Trophoblast cell (in vitro differentiated cells and primary cell): ENCODE measurements at regions not wholly inside any gene's neighbourhood (a gene's known extent, or its start where the extent isn't known, plus 50 kb on each side); places are given as distances from the start of the nearest gene placed in this dataset.

Experiments used
- DNase-seq, 2 donors: peaks; one replicate each; pipeline ENCODE4 v3.0.0-alpha.2; 2016
- H2AFZ ChIP-seq: 2 replicates; pipeline ENCODE4 v1.6.1; 2013; ENCODE audit warnings: low read length, moderate library complexity, mild to moderate bottlenecking; ENCODE audit not compliant: insufficient read depth, poor library complexity
- H2AK5ac ChIP-seq: 2 replicates; pipeline ENCODE4 v1.6.1; 2013; ENCODE audit warnings: mild to moderate bottlenecking, low read length
- H2BK120ac ChIP-seq: 2 replicates; pipeline ENCODE4 v1.6.1; 2013; ENCODE audit warnings: low read length, mild to moderate bottlenecking, moderate library complexity; ENCODE audit not compliant: insufficient read depth, poor library complexity
- H2BK12ac ChIP-seq: 2 replicates; pipeline ENCODE4 v1.6.1; 2013; ENCODE audit warnings: mild to moderate bottlenecking, low read length, moderate library complexity
- H2BK5ac ChIP-seq: 2 replicates; pipeline ENCODE4 v1.6.1; 2013; ENCODE audit warnings: low read length, low read depth, moderate library complexity, mild to moderate bottlenecking; ENCODE audit not compliant: poor library complexity
- H3K14ac ChIP-seq: 2 replicates; pipeline ENCODE4 v1.6.1; 2013; ENCODE audit warnings: mild to moderate bottlenecking, low read length
- H3K18ac ChIP-seq: 2 replicates; pipeline ENCODE4 v1.6.1; 2013; ENCODE audit warnings: mild to moderate bottlenecking, low read length
- H3K23ac ChIP-seq: 2 replicates; pipeline ENCODE4 v1.6.1; 2013; ENCODE audit warnings: low read length
- H3K27ac ChIP-seq: 2 replicates; pipeline ENCODE4 v1.5.1; 2013; ENCODE audit warnings: low read depth, mild to moderate bottlenecking, inconsistent platforms, low read length, moderate library complexity
- H3K27me3 ChIP-seq: 2 replicates; pipeline ENCODE4 v1.6.1; 2013; ENCODE audit warnings: inconsistent platforms, mild to moderate bottlenecking, low read length, moderate library complexity; ENCODE audit not compliant: insufficient read depth
- H3K36me3 ChIP-seq, 2 experiments: 1 replicate in 1 of 2; 2 replicates in 1 of 2; pipeline ENCODE4 v1.6.1; 2013; ENCODE audit warnings: low read length in 2 of 2, mild to moderate bottlenecking in 2 of 2, moderate library complexity in 1 of 2; ENCODE audit not compliant: insufficient read depth in 2 of 2, control insufficient read depth in 1 of 2
- H3K4ac ChIP-seq: 2 replicates; pipeline ENCODE4 v1.6.1; 2013; ENCODE audit warnings: low read depth, mild to moderate bottlenecking, low read length, moderate library complexity
- H3K4me1 ChIP-seq, 2 experiments: 1 replicate in 1 of 2; 2 replicates in 1 of 2; pipeline ENCODE4 v1.6.1; 2013; ENCODE audit warnings: low read length in 2 of 2, mild to moderate bottlenecking in 2 of 2, moderate library complexity in 1 of 2; ENCODE audit not compliant: insufficient read depth in 2 of 2, control insufficient read depth in 1 of 2
- H3K4me2 ChIP-seq: 2 replicates; pipeline ENCODE4 v1.6.1; 2013; ENCODE audit warnings: inconsistent platforms, mild to moderate bottlenecking, low read length, moderate library complexity
- H3K4me3 ChIP-seq: 2 replicates; pipeline ENCODE4 v1.5.1; 2013; ENCODE audit warnings: mild to moderate bottlenecking, low read depth, low read length, inconsistent platforms
- H3K79me1 ChIP-seq: one replicate; pipeline ENCODE4 v1.6.1; 2013; ENCODE audit warnings: low read length
- H3K79me2 ChIP-seq: 2 replicates; pipeline ENCODE4 v1.6.1; 2013; ENCODE audit warnings: low read length, mild to moderate bottlenecking; ENCODE audit not compliant: control insufficient read depth, insufficient read depth, poor library complexity
- H3K9ac ChIP-seq: 2 replicates; pipeline ENCODE4 v1.6.1; 2013; ENCODE audit warnings: mild to moderate bottlenecking, low read length
- H3K9me3 ChIP-seq: 2 replicates; pipeline ENCODE4 v1.6.1; 2013; ENCODE audit warnings: low read depth, mild to moderate bottlenecking, control low read depth, inconsistent platforms, low read length; ENCODE audit not compliant: insufficient read depth
- H4K12ac ChIP-seq: 2 replicates; pipeline ENCODE4 v1.6.1; 2013; ENCODE audit warnings: low read depth, mild to moderate bottlenecking, low read length, moderate library complexity
- H4K8ac ChIP-seq: 2 replicates; pipeline ENCODE4 v1.6.1; 2013; ENCODE audit warnings: low read depth, mild to moderate bottlenecking, low read length, moderate library complexity
- H4K91ac ChIP-seq: one replicate; pipeline ENCODE4 v1.6.1; 2013; ENCODE audit warnings: low read depth, mild to moderate bottlenecking, low read length, moderate library complexity
- WGBS: extraction: QIAGEN DNeasy Blood & Tissue Kit; methylation state at CpG from one replicate; pipeline ENCODE4 v1.1.7; 2013; ENCODE audit warnings: missing lambda C conversion rate; ENCODE audit not compliant: insufficient read length, insufficient coverage; ENCODE audit errors: extremely low coverage; 5-methylcytosine and 5-hydroxymethylcytosine counted together

GRCh38 chr22:34334893-34335292 is 414.6 kb upstream of the LARGE1 start:
- no CpG with 5 or more reads among the region's 5 CpGs for WGBS

GRCh38 chr22:34344702-34345101 is 424.4 kb upstream of the LARGE1 start:
- H3K79me2 ChIP-seq = no peaks in the 10 kb centered on the region
- WGBS = no CpG with 5 or more reads among the region's 1 CpG
- no peak overlapping the region for H3K4me2 ChIP-seq
- H4K12ac ChIP-seq = no peak overlapping the region
- H3K9ac ChIP-seq = no peak overlapping the region
- no peak overlapping the region for H4K91ac ChIP-seq
- H3K9me3 ChIP-seq = no peaks in the 10 kb centered on the region
- H3K18ac ChIP-seq = no peak overlapping the region
- no peaks in the 10 kb centered on the region for H3K27me3 ChIP-seq
- H3K79me1 ChIP-seq = no peaks in the 10 kb centered on the region
- H3K4ac ChIP-seq = no peak overlapping the region
- H3K4me1 ChIP-seq = no peaks in the 10 kb centered on the region
- no peak overlapping the region for H2AFZ ChIP-seq
- no peak for DNase-seq
- no peak overlapping the region for H4K8ac ChIP-seq
- H3K14ac ChIP-seq = no peak overlapping the region
- no peak overlapping the region for H2AK5ac ChIP-seq
- no peak overlapping the region for H2BK120ac ChIP-seq
- H2BK5ac ChIP-seq = no peak overlapping the region
- H2BK12ac ChIP-seq = no peak overlapping the region
- no peak overlapping the region for H3K27ac ChIP-seq
- no peak overlapping the region for H3K4me3 ChIP-seq
- no peak overlapping the region for H3K23ac ChIP-seq
- no peaks in the 10 kb centered on the region for H3K36me3 ChIP-seq

More at GRCh38 chr22:34334893-34335292, 414.6 kb upstream of the LARGE1 start:
- no peak overlapping the region for H4K8ac ChIP-seq
- no peak overlapping the region for H2AK5ac ChIP-seq
- H3K4me1 ChIP-seq = no peaks in the 10 kb centered on the region
- H3K23ac ChIP-seq = no peak overlapping the region
- no peak overlapping the region for H3K14ac ChIP-seq
- H3K36me3 ChIP-seq = no peaks in the 10 kb centered on the region
- H3K4ac ChIP-seq = no peak overlapping the region
- no peak overlapping the region for H4K91ac ChIP-seq
- peaks cover 17% of the 10 kb centered on the region for H3K9me3 ChIP-seq
- H3K79me1 ChIP-seq = no peaks in the 10 kb centered on the region
- no peak overlapping the region for H2BK120ac ChIP-seq
- H4K12ac ChIP-seq = no peak overlapping the region
- H3K4me3 ChIP-seq = no peak overlapping the region
- no peaks in the 10 kb centered on the region for H3K79me2 ChIP-seq
- H2BK12ac ChIP-seq = no peak overlapping the region
- H3K9ac ChIP-seq = no peak overlapping the region
- H3K27ac ChIP-seq = no peak overlapping the region
- no peak overlapping the region for H3K4me2 ChIP-seq
- no peak for DNase-seq
- H2AFZ ChIP-seq = no peak overlapping the region
- H3K27me3 ChIP-seq = peaks cover 3% of the 10 kb centered on the region
- no peak overlapping the region for H2BK5ac ChIP-seq
- H3K18ac ChIP-seq = no peak overlapping the region

GRCh38 chr22:34354071-34354817 is 434.0 kb upstream of the LARGE1 start:
- Histone ChIP-seq H3K23ac (no peak overlapping the region), H3K4ac (no peak overlapping the region), H3K4me3 (no peak overlapping the region), H3K14ac (no peak overlapping the region), H3K79me1 (no peaks in the 10 kb centered on the region), H3K9ac (no peak overlapping the region), H3K4me1 (no peaks in the 10 kb centered on the region), H2BK120ac (no peak overlapping the region), H3K18ac (no peak overlapping the region), H3K36me3 (no peaks in the 10 kb centered on the region), H3K4me2 (no peak overlapping the region), H2AFZ (no peak overlapping the region), H3K27me3 (no peaks in the 10 kb centered on the region), H3K9me3 (no peaks in the 10 kb centered on the region), H3K27ac (no peak overlapping the region), H2BK5ac (no peak overlapping the region), H2BK12ac (no peak overlapping the region), H4K91ac (no peak overlapping the region), H4K12ac (no peak overlapping the region), H3K79me2 (no peaks in the 10 kb centered on the region), H4K8ac (no peak overlapping the region), H2AK5ac (no peak overlapping the region)
- WGBS = no CpG with 5 or more reads among the region's 12 CpGs
- DNase-seq = no peak

GRCh38 chr22:34356481-34356880 is 436.2 kb upstream of the LARGE1 start:
- H3K14ac ChIP-seq = no peak overlapping the region
- no peak overlapping the region for H2BK120ac ChIP-seq
- H3K27me3 ChIP-seq = no peaks in the 10 kb centered on the region
- H3K27ac ChIP-seq = no peak overlapping the region
- H3K18ac ChIP-seq = no peak overlapping the region
- WGBS = no CpG with 5 or more reads among the region's 1 CpG
- no peak overlapping the region for H2AK5ac ChIP-seq
- H2BK5ac ChIP-seq = no peak overlapping the region
- H4K91ac ChIP-seq = no peak overlapping the region
- H3K9me3 ChIP-seq = no peaks in the 10 kb centered on the region
- H3K79me2 ChIP-seq = no peaks in the 10 kb centered on the region
- H3K4ac ChIP-seq = no peak overlapping the region
- no peak for DNase-seq
- no peak overlapping the region for H3K23ac ChIP-seq
- no peaks in the 10 kb centered on the region for H3K79me1 ChIP-seq
- H3K9ac ChIP-seq = no peak overlapping the region
- no peak overlapping the region for H3K4me2 ChIP-seq
- H3K4me3 ChIP-seq = no peak overlapping the region
- H3K4me1 ChIP-seq = no peaks in the 10 kb centered on the region
- H2BK12ac ChIP-seq = no peak overlapping the region
- no peaks in the 10 kb centered on the region for H3K36me3 ChIP-seq
- H4K8ac ChIP-seq = no peak overlapping the region
- H2AFZ ChIP-seq = no peak overlapping the region
- H4K12ac ChIP-seq = no peak overlapping the region
